Stromal cell of bone marrow (primary cell): ENCODE measurements at regions not wholly inside any gene's neighbourhood (a gene's known extent, or its start where the extent isn't known, plus 50 kb on each side); places are given as distances from the start of the nearest gene placed in this dataset.
"Not testable (repeated sequence)": the region's sequence is repeated elsewhere in the genome, so short reads cannot be mapped to it uniquely, and the experiment has no call there.

Experiments used
- DNase-seq: peaks from one replicate; pipeline ENCODE4 v3.0.0-alpha.2; 2012; ENCODE audit warnings: low read depth

GRCh38 chr4:126738527-126738923, 894.2 kb upstream of the INTU start:
- DNase-seq: no peak

DNA sequence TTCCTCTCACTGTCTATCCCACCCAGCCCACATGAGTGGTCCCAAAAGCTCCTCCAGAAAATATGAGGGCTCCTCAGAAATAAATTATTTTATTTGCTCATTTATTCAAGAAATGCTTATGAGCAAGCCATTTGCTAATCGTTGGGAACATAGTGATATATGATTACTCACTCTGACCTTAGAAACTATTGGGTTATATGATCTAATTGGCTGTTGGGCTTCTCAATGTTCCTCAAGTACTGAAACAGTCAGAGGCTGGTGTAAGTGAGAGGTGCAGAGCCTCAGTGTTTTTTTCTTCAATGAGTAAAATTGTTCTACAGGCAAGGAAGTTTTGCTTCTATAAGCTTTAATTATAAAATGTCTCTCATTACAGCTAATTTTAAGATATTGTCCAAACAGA, 893.8 kb upstream of the INTU start:
- peak; percentile 9 for DNase-seq

- no peak for DNase-seq
Measured at GRCh38 chr4:126740687-126741086, 892.1 kb upstream of the INTU start.

DNA sequence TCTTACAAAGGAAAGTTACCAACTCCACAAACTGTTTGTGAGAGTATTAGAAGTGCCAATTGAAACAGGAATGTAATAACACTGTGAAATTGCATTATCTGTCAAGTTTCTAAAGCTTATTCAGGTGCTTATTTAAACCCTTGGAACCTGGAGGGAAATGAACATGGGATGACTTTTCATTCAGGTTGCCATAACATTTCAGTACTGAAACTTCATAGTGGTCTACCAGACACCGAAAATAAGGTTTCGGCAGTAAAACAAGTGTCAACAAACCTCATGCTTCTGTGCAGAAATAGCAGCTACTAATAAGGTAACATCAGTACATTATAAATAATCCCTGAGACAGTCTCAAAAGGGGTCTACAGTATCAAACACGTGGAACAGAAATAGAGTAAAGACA, 890.7 kb upstream of the INTU start:
- DNase-seq: no peak

GRCh38 chr4:126742885-126743284, 889.9 kb upstream of the INTU start:
- DNase-seq: no peak

- DNase-seq: peak; percentile 24
Measured at GRCh38 chr4:126748736-126749135, 884.0 kb upstream of the INTU start.

DNA sequence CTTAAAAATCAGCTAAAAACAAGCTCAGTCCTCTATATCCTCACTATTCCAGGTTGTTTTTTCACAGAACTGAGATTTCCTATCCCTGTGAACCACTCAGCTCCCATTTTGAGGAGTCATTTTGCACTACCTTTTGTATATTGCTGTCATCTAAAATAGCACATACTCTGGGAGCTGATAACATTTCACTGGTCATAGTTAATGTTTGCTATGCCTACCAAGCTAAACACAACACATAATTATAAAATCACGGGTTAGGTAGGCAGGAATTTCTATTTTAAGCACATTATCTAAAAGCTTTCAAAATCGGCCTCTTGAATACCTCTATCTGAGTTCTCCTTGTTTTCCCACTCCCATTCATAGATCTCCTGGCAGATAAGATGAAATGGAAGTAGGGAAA, 882.0 kb upstream of the INTU start:
- DNase-seq: no peak

- no peak for DNase-seq
Measured at GRCh38 chr4:126752126-126752525, 880.6 kb upstream of the INTU start.

- DNase-seq: no peak
Measured at GRCh38 chr4:126752702-126753101, 880.1 kb upstream of the INTU start.

DNA sequence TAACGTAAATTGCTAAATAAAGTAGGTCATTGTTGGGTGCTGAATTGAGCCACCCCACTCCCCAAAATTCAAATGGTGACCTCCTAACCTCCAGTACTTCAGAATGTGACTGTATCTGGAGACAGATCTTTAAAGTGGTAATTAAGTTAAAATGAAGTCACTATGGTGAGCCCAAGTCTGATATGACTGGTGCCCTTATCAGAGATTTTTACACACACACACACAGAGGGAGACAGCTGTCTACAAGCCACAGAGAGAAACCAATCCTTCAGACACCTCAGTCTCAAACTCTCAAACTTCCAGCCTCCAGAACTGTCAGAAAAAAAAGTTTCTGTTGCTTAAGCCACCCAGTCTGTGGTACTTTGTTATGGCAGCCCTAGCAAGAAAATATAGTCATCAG, 879.2 kb upstream of the INTU start:
- no peak for DNase-seq

- no peak for DNase-seq
Measured at GRCh38 chr4:126755506-126755905, 877.3 kb upstream of the INTU start.

GRCh38 chr4:126756050-126756829, 876.5 kb upstream of the INTU start:
- no peak for DNase-seq

GRCh38 chr4:126757219-126757618, 875.5 kb upstream of the INTU start:
- no peak for DNase-seq

DNA sequence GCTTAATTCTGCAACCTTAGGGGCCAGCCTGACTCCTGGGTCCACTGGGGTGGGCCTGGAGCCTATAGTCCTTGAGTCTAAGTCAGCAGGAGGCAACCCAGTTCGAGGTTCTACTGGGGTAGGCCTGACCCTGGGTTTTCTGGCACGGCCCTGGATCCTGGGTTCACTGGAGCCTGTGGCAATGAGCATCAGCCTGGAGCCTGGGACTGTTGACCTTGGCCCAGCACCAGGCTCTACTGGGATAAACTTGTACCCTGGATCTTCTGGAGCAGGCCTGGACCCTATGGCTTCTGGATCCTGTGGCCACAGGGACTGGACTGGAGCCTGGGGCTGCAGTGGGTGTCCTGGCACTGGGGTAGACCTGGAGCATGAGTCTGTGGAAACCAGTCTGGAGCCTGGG, 874.3 kb upstream of the INTU start:
- no peak for DNase-seq

- no peak for DNase-seq
Measured at GRCh38 chr4:126761947-126762662, 870.7 kb upstream of the INTU start.

DNA sequence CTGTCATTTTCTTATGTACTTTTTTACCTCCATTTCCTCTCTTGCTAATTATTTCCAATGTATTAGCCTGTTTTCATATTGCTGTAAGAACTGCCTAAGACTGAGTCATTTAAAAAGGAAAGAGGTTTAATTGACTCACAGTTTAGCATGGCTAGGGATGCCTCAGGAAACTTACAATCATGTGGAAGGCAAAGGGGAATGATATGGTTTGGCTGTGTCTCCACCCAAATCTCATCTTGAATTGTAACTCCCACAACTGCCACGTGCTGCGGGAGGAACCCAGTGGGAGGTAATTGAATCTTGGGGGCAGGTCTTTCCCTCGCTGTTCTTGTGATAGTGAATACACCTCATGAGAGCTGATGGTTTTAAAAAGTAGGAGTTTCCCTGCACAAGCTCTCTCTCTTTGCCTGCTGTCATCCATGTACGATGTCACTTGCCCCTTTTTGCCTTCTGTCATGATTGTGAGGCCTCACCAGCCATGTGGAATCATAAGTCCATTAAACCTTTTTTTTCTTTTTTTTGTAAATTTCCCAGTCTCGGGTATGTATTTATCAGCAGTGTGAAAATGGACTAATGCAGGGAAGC, 870.0 kb upstream of the INTU start:
- DNase-seq: no peak

GRCh38 chr4:126766241-126766640, 866.5 kb upstream of the INTU start:
- peak; percentile 42 for DNase-seq

DNA sequence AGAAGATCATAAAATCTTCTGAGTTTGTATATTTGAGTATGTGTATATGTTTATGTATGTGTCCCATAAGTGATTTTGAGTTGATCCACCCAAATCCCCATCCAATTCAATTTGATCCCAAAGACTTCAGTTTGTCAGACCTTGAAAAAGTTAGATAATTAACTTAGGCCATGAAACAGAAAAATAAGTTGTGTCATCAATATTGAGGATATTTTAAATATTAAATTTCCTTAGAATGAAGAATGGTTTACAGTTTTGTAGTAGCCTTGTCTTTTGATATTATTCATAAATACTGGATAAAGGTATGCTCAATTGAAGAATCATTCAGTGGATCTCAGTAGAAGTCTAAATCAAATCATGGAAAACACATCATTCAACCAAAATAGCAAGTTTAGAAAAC, 864.4 kb upstream of the INTU start:
- no peak for DNase-seq

DNA sequence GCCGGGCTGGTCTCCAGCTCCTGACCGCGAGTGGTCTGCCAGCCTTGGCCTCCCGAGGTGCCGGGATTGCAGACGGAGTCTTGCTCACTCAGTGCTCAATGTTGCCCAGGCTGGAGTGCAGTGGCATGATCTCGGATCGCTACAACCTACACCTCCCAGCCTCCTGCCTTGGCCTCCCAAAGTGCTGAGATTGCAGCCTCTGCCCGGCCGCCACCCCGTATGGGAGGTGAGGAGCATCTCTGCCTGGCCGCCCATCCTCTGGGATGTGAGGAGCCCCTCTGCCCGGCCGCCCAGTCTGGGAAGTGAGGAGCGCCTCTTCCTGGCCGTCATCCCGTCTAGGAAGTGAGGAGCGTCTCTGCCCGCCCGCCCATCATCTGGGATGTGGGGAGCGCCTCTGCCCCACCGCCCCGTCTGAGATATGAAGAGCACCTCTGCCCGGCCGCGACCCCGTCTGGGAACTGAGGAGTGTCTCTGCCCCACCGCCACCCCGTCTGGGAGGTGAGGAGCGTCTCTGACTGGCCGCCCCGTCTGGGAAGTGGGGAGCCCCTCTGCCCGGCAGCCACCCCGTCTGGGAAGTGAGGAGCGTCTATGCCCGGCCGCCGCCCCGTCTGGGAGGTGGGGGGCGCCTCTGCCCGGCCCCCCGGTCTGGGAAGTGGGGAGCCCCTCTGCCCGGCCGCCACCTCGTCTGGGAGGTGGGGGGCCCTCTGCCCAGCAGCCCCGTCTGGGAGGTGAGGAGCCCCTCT, 861.8 kb upstream of the INTU start:
- not testable (repeated sequence) for DNase-seq

DNA sequence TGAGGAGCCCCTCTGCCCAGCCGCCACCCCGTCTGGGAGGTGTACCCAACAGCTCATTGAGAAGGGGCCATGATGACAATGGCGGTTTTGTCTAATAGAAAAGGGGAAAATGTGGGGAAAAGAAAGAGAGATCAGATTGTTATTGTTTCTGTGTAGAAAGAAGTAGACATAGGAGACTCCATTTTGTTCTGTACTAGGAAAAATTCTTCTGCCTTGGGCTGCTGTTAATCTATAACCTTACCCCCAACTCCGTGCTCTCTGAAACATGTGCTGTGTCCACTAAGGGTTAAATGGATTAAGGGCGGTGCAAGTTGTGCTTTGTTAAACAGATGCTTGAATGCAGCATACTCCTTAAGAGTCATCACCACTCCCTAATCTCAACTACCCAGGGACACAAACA, 861.1 kb upstream of the INTU start:
- DNase-seq: not testable (repeated sequence)

DNA sequence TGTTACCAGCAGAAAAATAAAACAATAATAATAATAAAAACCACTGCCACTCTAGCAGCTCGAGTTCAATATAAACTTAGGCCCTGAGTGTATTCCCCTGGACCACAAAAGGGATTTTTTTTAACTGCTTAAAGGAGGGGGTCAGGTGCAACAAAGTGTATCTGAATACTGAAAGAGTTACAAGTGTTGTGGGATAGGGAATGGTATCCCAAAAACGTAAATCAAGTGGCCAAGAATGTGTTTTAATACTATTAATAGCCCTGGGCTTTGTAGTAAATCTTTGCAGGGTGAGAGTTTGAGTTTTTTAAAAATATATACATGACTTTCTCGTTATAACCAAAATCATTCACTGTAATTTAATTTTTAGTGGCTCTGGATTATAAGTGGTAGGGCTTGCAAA, 860.1 kb upstream of the INTU start:
- no peak for DNase-seq

DNA sequence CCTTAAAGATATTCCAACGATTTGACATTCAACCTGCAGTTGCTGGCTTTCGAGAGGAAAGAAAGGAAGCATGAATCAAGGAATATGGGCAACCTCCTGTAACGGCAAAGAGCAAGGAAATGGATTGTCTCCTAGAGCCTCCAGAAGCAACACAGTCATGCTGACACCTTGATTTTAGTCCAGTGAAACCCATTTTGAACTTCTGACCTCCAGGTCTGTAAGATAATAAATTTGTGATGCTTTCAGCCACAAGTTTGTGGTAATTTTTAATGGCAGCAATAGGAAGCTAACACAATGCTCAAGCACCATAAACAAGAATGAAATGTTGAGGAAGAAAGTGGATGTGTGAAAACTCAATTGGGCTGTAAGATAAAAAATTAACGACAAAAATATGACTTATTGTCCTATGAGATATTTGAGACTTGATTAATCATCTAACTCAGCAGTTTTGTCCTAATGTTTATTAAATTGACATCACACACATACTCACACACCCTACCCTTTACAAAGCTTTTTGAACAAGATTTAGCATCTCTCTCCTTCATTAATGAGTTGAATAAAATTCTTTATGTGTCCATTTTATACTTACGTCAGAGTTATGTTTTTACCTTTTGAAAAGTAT, 857.2 kb upstream of the INTU start:
- no peak for DNase-seq
